Upper lobe of left lung (tissue), 4 donors: ENCODE measurements at regions not wholly inside any gene's neighbourhood (a gene's known extent, or its start where the extent isn't known, plus 50 kb on each side); places are given as distances from the start of the nearest gene placed in this dataset.

Source experiments
- CTCF ChIP-seq, 6 experiments: fragments of 450-650 bp in 4 of 6; fragments of 200-600 bp in 2 of 6; sonication (generic) in 2 of 6; IDR thresholded peaks; one replicate each; pipeline ENCODE4 v1.5.1; 2016 to 2019; ENCODE audit warnings: antibody characterized with exemption in 6 of 6
- EP300 ChIP-seq, 4 donors: sonication (generic); formaldehyde crosslinking; IDR thresholded peaks; one replicate each; pipeline ENCODE4 v1.5.1; 2017; ENCODE audit warnings: antibody characterized with exemption in 4 of 4, control low read depth in 2 of 4

- TF ChIP-seq CTCF (IDR thresholded peaks at IDR 0.05) (no peak), EP300 (IDR thresholded peaks at IDR 0.05) (no peak)
Measured at GRCh38 chr22:47818496-47818895, 1056.0 kb downstream of the TBC1D22A start.
